SK-N-DZ (cell line): ENCODE measurements at regions not wholly inside any gene's neighbourhood (a gene's known extent, or its start where the extent isn't known, plus 50 kb on each side); places are given as distances from the start of the nearest gene placed in this dataset.

Source experiments
- DNase-seq: peaks from one replicate; pipeline ENCODE4 v3.0.0-alpha.2; 2015; ENCODE audit warnings: low spot score

DNA sequence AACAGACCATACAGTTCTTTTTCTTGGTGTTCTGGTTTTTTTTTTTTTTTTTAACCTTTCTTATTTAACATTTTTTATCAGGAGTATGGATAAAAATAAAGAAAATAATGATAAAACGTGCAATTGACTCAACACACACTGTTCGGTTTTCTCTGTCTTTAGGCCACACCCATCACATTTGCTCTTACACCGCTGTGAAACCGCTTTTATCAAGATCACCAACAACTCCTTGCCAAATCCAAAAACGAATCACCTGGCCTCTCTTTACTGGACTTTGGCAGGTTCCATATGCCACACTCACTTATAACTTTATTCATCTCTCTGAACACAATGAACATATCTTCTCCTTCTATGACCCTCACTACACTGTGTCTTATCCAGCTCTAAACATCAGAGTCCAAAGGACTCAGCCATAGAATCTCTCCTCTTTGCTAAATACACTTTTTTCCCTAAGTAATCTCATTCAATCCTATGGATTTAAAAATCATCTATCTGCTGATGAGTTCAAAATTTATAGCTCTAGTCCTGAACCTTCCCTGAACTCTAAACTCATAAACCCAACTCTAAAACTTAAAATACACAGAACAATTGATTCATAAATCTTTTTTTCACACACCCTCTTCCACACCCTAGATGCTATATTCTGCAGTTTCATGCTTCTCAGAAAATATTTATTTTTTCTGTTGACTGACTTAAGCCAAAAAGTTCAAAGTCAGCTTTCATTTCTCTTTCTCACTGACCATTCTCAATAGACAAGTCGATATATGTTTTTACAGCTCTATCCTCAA, 800.6 kb upstream of the SOX9 start:
- DNase-seq: no peak

DNA sequence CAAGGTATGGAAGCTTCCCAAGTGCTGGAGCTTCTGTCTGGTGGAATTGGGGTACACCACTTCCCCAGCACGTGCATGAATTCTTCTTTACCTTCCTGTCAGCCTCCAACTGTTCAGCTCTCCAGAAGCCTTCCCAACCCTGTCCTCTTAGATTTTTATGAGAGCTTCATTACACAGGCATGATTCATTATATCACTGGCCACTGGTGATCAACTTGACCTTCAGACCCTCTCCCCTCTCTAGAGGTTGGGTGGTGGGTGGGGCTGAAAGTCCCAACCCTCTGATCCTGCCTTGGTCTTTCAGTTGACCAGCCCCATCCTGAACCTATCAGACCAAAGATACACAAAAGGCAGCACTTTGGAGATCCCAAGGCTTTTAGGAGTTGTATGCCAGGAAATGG, 795.7 kb upstream of the SOX9 start:
- DNase-seq: no peak

DNA sequence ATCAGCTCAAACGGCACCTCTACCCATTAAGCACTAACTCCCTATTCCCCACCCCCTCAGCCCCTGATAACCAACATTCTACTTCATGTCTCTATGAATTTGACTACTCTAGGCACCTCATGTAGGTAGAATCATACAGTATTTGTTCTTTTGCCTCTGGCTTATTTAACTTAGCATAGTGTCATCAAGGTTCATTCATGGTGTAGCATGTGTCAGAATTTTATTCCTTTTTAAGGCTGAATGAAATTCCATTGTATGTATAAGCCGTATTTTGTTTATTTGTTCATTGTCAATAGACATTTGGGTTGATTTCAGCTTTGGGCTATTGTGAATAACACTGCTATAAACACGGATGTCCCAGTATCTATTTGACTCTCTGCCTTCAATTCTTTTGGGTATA, 794.9 kb upstream of the SOX9 start:
- no peak for DNase-seq

DNA sequence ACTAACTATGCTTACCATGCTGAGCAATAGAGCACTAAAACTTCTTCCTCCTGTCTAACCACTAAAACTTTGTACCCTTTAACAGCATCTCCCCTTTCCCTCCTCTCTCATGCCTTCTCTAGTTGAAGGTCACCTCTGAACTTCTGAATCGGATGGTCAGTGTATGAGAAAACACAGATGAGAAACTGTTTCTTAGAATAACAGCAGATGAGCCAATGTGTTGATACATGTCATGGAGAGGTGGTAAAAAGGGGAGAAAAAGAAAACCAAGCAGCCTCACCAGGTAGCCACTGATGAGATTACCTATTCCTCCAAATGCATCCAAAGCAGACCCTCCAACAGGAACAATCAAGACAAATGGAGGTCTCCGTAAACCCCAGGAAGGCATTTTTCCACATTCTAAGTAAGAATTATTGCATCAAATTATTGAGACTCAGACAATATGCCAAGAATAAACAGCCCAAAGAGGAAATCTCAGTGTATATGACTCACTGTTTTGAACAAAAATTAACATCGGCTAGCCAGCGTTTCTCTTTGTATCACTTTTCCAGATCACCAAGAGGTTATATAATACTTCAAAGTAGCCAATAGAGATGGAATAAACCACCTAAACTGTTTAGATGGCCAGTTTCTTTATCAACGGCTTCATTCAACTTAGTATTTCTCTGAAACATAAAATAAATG, 793.3 kb upstream of the SOX9 start:
- DNase-seq: no peak

DNA sequence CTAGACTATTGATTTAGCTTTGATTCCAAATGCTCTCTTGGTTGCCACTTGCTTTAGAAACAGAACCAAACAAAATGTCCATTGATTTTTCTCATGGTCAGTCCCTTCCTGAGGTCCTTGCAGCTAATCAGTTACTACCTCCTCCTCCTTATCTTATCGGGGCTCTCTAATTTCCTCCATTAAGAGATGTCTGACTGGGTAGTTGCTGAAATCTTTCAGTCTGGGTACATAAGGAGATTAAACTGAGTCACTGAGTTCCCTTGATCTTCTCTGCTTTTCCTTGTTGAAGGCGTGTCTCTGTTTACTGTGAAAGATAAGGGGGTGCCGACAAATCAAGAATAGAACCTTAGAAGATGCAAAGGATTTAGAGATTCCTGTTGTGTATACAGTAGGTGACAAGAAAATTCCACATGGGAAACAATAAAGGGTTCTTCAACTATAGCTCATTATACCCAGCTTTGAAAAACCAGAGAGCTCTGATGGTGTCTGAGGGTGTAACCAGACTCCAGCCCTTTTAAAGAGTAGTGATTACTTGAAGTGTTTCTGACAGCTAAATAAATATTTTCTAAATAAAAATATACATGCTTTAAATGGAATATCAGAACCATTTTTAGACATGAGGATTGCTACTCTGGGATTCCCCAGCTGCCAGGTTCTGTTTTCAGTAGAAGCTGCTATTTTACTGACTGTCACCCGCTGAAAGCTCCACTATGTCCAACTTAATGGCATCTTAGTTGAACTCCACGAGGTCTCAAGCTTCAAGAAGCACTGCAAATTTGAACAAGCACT, 791.3 kb upstream of the SOX9 start:
- DNase-seq: no peak

DNA sequence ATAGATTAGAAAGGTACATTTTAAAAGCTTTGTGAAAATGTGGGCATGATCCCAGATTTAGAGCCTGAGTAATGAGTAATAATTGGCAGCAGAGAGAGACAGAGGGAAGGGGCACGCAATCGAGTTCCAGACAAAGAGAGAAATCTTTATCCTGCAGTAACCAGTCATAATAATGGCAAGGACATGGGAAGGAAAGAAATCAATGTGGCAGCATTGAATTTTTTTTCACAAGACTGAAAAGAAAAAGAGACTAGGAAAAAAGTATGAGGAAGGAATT, 790.8 kb upstream of the SOX9 start:
- no peak for DNase-seq

DNA sequence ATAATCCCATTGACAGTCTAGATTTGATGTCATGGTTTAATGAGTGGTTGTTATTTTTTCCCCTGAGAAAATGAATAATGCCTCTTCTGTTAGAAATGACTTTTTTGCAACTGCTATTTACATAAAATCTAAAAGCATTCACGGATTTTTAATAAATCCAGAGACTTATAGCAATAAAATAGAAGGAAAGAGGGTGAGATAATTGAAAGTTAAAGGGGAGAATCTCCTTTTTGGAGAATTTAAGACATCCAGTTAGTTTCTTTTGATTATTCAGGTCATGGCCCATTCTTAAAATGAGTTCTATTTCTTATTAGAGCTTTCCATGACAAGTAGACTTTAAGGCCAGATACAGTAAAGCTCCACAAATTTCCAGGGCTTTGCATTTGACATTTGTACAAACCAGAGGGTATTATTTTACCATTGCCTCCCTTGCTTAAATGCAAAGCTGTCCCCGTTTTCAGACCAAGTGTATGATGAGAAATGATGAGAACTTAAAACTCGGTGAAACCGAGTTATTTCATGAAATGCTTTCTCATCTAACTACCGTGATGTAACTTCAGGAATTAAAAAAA, 789.0 kb upstream of the SOX9 start:
- no peak for DNase-seq

DNA sequence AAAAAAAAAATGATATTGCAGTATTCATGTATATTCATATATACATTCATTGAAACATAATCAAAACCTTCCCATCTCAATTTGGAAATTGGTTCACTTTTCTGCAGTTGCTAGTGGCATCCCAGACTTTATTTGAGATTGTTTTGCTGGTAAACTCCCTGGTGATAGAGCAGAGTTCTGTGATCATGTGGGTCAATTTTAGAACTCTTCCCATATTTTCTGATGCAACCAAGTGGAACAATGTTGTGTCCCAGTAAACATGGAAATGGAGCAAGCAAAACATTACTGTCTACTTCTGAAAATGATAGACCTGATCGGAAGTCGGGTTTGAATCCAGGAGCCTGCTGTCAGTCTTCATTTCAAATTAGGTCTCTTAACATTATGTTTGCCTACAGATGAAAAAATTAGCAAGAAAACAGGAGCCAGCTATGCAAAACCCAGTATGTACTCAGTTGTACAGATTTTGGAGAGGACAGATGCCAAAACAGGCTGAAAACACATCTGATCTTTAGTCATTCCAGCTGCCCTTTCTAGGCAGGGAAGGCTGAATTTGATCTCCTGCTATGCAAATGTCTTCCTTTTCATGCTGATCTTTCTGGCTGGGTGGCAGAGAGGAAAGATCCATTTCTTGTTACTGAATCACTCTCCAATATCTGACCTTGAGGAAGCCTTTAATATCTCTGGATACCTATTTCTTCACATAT, 786.6 kb upstream of the SOX9 start:
- no peak for DNase-seq

DNA sequence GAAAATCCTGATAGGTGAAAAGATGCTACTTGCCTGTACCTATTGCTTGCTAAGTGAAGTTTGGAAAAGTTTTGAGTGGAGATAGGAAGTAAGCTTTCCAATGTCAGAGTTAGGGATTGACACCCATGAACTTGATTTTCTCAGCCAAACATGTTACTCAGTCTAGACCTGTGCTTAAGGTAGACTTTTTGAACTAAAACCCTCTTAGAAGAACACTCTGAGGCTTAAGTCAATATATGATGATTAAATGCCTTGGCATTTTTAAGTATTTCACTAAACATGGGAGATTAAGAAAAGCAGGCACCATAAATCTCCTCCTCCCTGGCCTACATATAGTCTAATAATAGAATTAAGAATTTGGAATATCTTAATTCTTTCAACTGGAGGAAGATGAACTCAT, 785.6 kb upstream of the SOX9 start:
- DNase-seq: no peak

DNA sequence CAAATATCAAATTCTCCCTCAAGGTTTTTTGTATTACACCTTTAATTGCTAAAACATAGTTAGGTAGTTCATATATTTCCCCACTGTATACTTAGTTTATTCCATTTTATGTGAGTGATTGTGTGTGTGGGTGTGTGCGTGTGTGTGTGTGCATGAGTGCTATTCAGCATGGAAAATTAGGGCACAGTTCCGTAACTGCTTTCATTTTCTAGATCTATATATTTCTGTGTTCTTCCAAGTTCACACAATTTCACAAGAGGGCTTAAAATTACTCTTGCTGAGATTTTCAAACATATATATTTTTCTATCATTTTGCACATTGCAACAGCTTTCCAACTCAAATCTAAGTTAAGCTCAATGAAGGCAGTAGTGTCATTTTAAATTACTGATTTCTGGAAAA, 782.9 kb upstream of the SOX9 start:
- DNase-seq: no peak

DNA sequence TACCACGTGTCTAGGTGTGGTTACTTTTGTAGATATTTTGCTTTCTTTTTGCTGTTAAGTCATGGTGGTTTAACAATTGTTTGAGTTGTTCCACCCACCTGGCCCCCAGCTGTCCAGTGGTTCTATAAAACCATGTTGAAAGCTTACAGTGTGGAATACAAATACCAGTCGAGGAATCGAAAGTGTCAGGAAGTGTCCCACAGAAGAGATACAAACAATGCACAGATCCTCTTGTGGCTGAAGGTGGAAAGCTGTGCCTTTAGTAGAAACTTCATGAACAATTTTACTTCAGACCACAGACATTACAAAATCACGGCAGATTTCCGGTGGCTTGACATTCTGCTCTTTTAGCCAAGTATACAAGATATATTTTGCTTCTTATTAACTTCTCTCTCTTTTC, 782.4 kb upstream of the SOX9 start:
- DNase-seq: no peak

DNA sequence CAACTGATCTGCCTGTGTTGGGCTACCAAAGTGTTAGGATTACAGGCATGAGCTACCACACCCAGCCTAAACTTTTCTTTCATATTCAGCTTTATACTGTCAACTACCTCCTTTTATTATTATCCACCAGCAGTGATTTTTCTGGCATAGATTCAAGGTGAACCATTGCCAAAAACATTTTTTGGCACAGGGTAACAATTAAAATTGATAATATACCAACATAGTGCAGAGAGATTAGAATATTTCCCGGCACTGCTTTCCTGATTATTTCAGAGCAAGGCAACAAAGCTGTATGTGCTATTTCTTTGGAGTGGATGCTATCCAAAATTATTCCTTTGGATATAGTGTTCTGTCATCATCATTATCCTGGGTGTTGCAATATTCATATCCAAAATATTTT, 781.6 kb upstream of the SOX9 start:
- DNase-seq: no peak

DNA sequence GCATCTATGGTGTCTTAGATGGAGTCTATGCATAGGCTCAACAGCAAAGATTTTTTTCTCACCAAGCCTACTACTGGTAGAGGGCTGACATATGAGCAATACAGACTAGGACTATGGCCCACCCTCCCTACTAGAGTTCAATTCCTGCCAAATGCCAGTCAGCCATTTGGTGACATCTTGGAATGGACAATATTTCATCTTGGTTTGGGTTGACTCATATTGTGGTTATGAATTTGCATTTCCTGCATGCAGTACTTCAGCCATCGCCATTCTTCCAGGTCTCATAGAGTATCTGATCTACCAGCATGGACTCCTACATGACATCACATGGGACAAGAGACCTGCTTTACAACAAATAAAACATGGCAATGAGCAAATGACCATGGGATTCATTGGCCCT, 778.1 kb upstream of the SOX9 start:
- no peak for DNase-seq

DNA sequence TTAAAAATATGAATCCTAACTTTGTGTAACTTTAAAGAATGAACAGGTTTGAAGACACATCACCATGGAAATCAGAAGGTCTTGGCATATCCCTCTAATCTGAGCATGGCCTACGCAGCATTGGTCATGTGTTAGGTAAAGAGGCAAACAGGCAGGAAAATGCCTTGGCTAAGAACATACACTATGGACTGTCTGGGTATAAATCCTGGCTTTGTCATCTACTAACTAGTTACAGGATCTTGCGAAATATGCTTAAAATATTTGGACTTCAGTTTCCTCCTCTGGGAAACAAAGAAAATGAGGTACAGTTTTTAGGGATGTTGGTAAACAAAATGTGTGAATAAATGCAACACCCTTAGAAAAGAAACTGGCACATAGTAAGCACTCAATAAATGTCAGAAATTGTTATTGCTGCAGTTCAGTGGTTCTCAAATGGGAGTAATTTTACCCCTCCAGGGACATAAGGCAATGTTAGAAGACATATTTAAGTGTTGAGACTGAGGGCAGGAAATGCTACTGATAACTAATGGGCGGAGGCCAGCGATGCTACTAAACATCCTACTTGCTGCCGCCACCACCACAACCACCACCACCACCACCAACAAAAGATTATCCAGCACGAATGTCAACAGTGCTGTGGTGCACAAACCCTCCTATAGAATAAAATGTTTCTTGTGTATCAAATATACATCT, 770.8 kb upstream of the SOX9 start:
- DNase-seq: no peak

DNA sequence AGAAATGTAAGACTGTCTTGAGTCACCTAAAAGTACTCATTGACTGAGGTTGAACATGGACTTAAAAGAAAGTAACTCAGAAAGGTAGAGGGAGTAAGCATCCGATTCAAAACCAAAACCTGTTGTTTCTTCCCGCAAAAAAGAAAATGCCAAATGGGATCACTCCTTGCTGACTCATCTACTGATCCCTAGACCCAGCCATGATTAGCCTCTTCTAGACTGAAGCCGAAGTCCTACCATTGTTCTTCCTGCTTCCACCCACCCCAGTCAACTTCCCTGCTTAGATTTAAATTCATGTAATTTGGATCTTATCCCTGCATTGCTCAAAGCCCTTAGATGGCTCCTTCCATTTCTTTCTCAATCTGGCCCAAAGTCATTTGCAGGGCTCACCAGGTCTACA, 760.5 kb upstream of the SOX9 start:
- DNase-seq: no peak

DNA sequence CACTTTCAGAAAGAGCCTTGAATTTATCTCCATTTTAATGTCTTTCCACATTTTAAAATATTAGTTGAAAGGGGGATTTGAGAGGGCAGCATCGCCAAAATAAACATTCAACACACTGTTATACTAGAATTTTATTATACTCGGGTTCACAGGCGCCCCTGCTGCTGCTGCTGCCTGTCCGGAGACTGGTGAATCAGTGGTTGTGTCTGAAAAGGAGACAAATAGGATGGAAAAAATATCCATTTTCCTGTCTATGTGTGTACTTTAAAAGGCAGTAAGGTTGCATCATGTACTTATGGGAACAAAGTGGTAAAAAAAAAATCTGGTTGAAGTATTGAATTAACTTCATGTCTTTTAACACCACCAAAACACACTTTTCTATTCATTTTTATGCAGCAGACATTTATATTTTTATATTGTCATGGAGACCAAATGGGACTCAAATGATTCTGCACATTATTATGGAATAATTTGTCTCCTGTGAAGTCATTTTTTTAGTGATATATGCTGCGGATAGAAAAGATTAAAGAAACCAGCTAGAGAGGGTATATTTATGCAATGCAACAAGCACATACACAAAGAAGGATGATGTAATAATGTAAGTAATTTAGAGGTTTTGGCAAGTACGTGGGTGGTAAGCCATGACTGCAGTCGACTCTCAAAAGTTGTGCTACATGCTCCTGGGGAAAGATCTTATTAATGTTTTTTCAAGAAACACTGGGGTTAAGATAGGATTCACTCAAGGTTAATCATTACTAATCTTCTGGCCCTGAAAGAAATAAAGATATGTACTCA, 759.0 kb upstream of the SOX9 start:
- DNase-seq: no peak

DNA sequence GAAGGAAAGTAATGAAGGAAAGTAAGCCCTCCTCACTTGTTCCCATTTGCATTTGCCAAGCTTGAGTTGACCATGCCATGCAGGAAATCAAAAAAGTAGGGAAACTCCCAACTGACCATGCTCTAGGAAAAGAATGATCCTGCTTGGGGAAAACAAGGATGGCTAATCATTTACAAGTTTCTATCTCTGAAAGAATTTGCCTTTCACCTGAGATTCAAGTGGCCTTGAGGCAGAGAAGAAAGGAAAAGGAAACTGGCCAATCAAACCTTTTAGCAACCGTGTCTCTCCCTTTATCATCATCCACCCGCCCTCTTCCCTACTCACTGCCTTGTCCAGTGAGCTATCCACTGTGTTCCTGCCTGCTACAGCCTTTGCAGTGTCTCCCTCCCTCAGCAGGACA, 757.2 kb upstream of the SOX9 start:
- DNase-seq: no peak

DNA sequence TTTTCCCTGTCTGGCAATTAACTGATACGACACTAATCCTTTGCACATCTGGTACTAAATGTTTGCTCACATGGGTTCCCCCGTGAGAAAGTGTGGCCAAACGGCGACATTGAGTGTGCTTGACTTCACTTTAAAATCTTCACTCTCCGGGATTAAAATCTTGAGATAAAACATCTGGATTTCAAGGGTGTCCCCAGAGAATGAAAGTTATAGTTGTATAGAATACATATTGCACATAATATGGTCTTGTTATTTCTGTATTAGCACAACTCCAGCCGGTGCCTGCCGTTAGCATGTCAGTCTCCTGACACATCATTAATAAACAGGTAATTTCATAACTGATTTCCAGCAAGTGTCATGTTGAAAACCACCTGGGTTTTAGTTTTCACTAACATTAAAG, 749.0 kb upstream of the SOX9 start:
- no peak for DNase-seq

DNA sequence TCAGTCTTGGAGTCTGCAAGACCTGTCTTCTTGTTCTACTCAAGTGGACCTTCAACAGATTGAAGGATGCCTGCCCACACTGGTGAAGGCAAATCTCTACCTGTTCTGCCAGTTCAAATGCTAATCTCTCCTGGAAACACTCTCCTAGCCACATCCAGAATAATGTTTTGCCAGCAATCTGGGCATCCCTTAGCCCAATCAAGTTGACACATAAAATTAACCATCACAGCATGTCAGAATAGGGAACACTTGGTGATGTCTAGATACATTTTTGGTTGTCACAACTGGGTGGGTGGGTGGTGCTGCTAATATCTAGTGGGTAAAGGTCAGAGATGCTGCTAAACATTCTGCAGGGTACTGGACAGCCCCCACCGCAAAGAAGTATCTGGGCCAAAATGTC, 744.9 kb upstream of the SOX9 start:
- no peak for DNase-seq

DNA sequence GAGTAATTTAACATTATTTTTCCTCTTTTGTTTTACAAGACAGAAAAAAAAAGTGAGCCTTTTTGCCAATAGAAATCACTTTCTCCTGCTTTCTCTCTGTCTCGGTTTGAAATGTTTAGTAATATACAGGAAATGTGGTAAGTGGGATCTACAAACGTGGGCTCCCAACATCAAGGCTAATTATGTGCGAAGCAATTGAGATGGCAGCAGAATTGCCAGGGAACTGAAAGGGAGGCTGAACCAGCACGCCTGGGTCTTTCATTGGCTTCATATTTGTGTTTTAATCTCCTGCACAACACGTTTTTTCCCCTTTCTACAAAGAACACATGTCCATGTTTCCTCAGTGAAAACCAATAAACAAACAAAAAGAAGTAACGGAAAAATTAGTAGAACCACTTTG, 743.9 kb upstream of the SOX9 start:
- no peak for DNase-seq

DNA sequence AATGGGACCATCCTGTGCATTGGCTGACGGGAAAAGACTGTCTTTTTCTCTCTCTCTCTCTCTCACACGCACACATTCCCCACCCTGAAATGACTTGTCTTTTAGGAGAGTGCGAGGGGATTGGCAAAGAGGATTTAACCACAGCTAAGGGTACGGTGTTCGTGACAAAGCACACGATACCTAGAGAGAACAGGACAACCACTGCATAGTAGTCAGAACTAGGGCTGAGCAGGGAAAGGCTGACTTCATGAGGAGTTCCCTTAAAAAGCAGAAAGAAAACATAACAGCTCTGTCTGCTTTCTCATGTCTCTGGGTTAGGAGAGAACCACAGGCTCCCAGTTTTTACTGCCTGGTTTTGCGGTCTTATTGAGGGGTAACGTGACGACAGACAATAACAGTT, 742.8 kb upstream of the SOX9 start:
- no peak for DNase-seq
